ENCODE measurements at regions not wholly inside any gene's neighbourhood (a gene's known extent, or its start where the extent isn't known, plus 50 kb on each side); places are given as distances from the start of the nearest gene placed in this dataset.
"Not testable (repeated sequence)": the region's sequence is repeated elsewhere in the genome, so short reads cannot be mapped to it uniquely, and the experiment has no call there.

DNA sequence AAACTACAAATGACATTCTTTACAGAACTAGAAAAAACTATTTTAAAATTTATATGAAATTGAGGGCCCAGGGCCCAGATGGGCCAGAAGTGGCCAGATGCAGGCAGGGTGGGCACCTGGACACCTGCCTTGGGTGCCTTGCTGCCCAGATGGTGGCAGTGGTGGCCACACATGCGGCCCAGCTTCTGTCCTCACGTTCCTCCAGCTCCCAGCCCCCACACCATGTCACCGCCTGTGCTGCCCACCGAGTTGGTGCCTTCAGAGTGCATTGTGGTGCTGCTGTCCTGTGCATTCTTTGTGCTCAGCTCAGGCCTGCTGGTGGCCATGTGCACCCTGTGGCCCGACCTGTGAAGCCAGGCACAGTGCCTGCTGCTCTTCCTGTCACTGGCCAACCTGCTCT, 216.8 kb upstream of the CXADR start:
- intact Hi-C loops (cut with micrococcal nuclease; ENCODE audit: unreplicated experiment) = no loop called here
- Histone ChIP-seq H3K9me3 (ENCODE audit: low read depth, low read length, poor library complexity, severe bottlenecking) (peaks cover 5% of the 10 kb centered on the region), H3K4me1 (ENCODE audit: insufficient read depth, low read length, poor library complexity, severe bottlenecking) (no peaks in the 10 kb centered on the region), H3K27ac (ENCODE audit: low read depth, low read length, poor library complexity, severe bottlenecking) (no peak overlapping the region), H3K4me3 (ENCODE audit: low read depth, low read length, poor library complexity, severe bottlenecking) (no peak overlapping the region), H3K27me3 (replicated peaks; ENCODE audit: insufficient read depth, low read depth, low read length, poor library complexity) (no peaks in the 10 kb centered on the region), H3K36me3 (ENCODE audit: insufficient read depth, low read length, poor library complexity, severe bottlenecking) (no peaks in the 10 kb centered on the region)
- ChIA-PET CTCF (no interaction called here), POLR2A (ENCODE audit: low non-redundant PET) (no interaction called here)
- no TSS peak for BruUV-seq (replicated peaks)
- DNase-seq (ENCODE audit: low spot score) = no peak
- TF ChIP-seq, protein P1, sequence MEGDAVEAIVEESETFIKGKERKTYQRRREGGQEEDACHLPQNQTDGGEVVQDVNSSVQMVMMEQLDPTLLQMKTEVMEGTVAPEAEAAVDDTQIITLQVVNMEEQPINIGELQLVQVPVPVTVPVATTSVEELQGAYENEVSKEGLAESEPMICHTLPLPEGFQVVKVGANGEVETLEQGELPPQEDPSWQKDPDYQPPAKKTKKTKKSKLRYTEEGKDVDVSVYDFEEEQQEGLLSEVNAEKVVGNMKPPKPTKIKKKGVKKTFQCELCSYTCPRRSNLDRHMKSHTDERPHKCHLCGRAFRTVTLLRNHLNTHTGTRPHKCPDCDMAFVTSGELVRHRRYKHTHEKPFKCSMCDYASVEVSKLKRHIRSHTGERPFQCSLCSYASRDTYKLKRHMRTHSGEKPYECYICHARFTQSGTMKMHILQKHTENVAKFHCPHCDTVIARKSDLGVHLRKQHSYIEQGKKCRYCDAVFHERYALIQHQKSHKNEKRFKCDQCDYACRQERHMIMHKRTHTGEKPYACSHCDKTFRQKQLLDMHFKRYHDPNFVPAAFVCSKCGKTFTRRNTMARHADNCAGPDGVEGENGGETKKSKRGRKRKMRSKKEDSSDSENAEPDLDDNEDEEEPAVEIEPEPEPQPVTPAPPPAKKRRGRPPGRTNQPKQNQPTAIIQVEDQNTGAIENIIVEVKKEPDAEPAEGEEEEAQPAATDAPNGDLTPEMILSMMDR (conservative IDR thresholded peaks at IDR 0.05; ENCODE audit: low read depth, low read length) = no peak
- no peak for TF ChIP-seq EZH2 (IDR thresholded peaks at IDR 0.05; ENCODE audit: borderline replicate concordance, low read depth, low read length, poor library complexity, severe bottlenecking)

DNA sequence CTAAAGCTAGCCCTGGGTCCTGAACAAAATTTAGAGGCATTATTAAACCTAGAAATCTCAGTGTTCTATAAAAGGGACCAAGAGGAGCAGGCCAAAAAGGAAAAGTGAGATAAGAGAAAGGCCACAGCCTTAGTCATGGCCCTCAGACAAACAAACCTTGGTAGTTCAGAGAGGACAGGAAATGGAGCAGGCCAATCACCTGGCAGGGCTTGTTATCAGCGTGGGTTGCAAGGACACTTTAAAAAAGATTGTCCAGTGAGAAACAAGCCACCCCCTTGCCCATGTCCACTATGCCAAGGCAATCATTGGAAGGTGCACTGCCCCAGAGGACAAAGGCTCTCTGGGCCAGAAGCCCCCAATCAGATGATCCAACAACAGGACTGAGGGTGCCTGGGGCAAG, 213.3 kb upstream of the CXADR start:
- H3K4me1 ChIP-seq (ENCODE audit: insufficient read depth, low read length, poor library complexity, severe bottlenecking); CTCF ChIA-PET; H3K36me3 ChIP-seq (ENCODE audit: insufficient read depth, low read length, poor library complexity, severe bottlenecking); intact Hi-C loops (cut with micrococcal nuclease; ENCODE audit: unreplicated experiment); DNase-seq (ENCODE audit: low spot score); H3K9me3 ChIP-seq (ENCODE audit: low read depth, low read length, poor library complexity, severe bottlenecking); BruUV-seq (replicated peaks); H3K27ac ChIP-seq (ENCODE audit: low read depth, low read length, poor library complexity, severe bottlenecking); H3K27me3 ChIP-seq (replicated peaks; ENCODE audit: insufficient read depth, low read depth, low read length, poor library complexity); POLR2A ChIA-PET (ENCODE audit: low non-redundant PET); H3K4me3 ChIP-seq (ENCODE audit: low read depth, low read length, poor library complexity, severe bottlenecking): not testable (repeated sequence)

DNA sequence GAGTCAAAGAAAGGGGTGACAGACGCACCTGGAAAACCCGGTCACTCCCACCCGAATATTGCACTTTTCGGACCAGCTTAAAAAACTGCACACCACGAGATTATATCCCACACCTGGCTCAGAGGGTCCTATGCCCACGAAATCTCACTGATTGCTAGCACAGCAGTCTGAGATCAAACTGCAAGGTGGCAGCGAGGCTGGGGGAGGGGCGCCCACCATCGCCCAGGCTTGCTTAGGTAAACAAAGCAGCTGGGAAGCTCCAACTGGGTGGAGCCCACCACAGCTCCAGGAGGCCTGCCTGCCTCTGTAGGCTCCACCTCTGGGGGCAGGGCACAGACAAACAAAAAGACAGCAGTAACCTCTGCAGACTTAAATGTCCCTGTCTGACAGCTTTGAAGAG, 185.1 kb upstream of the CXADR start:
- BruUV-seq (replicated peaks); H3K27me3 ChIP-seq (replicated peaks; ENCODE audit: insufficient read depth, low read depth, low read length, poor library complexity); intact Hi-C loops (cut with micrococcal nuclease; ENCODE audit: unreplicated experiment): not testable (repeated sequence)

DNA sequence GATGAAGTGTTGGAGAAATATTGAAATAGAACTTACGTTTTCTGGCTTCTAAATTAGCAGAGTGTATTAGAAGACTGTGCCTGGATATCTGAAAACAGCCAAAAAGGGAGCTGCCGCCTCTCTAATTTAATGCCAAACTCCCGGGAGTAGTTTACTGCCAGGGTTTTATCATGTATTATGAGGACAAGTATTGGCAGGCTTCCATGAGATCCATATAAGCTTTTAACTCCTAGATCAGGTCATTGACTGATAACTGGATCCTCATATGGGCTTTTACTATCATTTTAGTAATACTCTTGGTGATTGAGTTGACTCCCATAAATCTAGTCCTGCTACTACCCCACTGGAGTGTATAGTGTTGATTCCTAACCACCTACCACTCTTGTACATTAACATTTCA, 178.4 kb upstream of the CXADR start:
- Histone ChIP-seq H3K27ac (ENCODE audit: low read depth, low read length, poor library complexity, severe bottlenecking) (no peak overlapping the region), H3K27me3 (replicated peaks; ENCODE audit: insufficient read depth, low read depth, low read length, poor library complexity) (no peaks in the 10 kb centered on the region), H3K4me1 (ENCODE audit: insufficient read depth, low read length, poor library complexity, severe bottlenecking) (no peaks in the 10 kb centered on the region), H3K36me3 (ENCODE audit: insufficient read depth, low read length, poor library complexity, severe bottlenecking) (no peaks in the 10 kb centered on the region), H3K4me3 (ENCODE audit: low read depth, low read length, poor library complexity, severe bottlenecking) (no peak overlapping the region), H3K9me3 (ENCODE audit: low read depth, low read length, poor library complexity, severe bottlenecking) (no peaks in the 10 kb centered on the region)
- POLR2A ChIA-PET (ENCODE audit: low non-redundant PET) = no interaction called here
- CTCF ChIA-PET = no interaction called here
- TF ChIP-seq, protein P1 (conservative IDR thresholded peaks at IDR 0.05; ENCODE audit: low read depth, low read length) = no peak
- TF ChIP-seq EZH2 (IDR thresholded peaks at IDR 0.05; ENCODE audit: borderline replicate concordance, low read depth, low read length, poor library complexity, severe bottlenecking) = no peak
- DNase-seq (ENCODE audit: low spot score) = no peak
- no TSS peak for BruUV-seq (replicated peaks)
- intact Hi-C loops (cut with micrococcal nuclease; ENCODE audit: unreplicated experiment) = no loop called here

More for the DNA sequence above, 185.1 kb upstream of the CXADR start:
- CTCF ChIA-PET; H3K27ac ChIP-seq (ENCODE audit: low read depth, low read length, poor library complexity, severe bottlenecking); H3K36me3 ChIP-seq (ENCODE audit: insufficient read depth, low read length, poor library complexity, severe bottlenecking); H3K4me3 ChIP-seq (ENCODE audit: low read depth, low read length, poor library complexity, severe bottlenecking); H3K4me1 ChIP-seq (ENCODE audit: insufficient read depth, low read length, poor library complexity, severe bottlenecking); DNase-seq (ENCODE audit: low spot score); POLR2A ChIA-PET (ENCODE audit: low non-redundant PET): not testable (repeated sequence)
- H3K9me3 ChIP-seq (ENCODE audit: low read depth, low read length, poor library complexity, severe bottlenecking) = peaks cover 16% of the 10 kb centered on the region

All from A673 (cell line).